ENCODE measurements at regions not wholly inside any gene's neighbourhood (a gene's known extent, or its start where the extent isn't known, plus 50 kb on each side); places are given as distances from the start of the nearest gene placed in this dataset.

GRCh38 chr7:17044861-17045260, 163.1 kb upstream of the AGR3 start:
- H3K4me1 ChIP-seq (ENCODE audit: control insufficient read depth in 1 of 2, insufficient read depth in 2 of 2, low read length in 2 of 2), result no peaks in the 10 kb centered on the region
- TF ChIP-seq YY1 (IDR thresholded peaks at IDR 0.05; ENCODE audit: extremely low read depth, insufficient replicate concordance, low read depth, low read length), result no peak
- no peak for TF ChIP-seq EZH2 (IDR thresholded peaks at IDR 0.05)
- TF ChIP-seq SP1 (IDR thresholded peaks at IDR 0.05; ENCODE audit: low read depth), result no peak
- no peak for TF ChIP-seq JUND (IDR thresholded peaks at IDR 0.05)
- no peak for TF ChIP-seq FOSL1 (IDR thresholded peaks at IDR 0.05; ENCODE audit: low read depth)
- TF ChIP-seq SIN3A (IDR thresholded peaks at IDR 0.05; ENCODE audit: low read depth), result no peak
- no peak for TF ChIP-seq CTCF (IDR thresholded peaks at IDR 0.05 in 2 of 3, conservative IDR thresholded peaks at IDR 0.05 in 1 of 3; ENCODE audit: borderline replicate concordance in 1 of 3, insufficient read depth in 1 of 3, low read depth in 2 of 3, low read length in 2 of 3)
- no peak for TF ChIP-seq CEBPB (IDR thresholded peaks at IDR 0.05; ENCODE audit: low read depth)
- TF ChIP-seq EZH2phosphoT487 (IDR thresholded peaks at IDR 0.05; ENCODE audit: borderline replicate concordance), result no peak
- TF ChIP-seq SRF (IDR thresholded peaks at IDR 0.05; ENCODE audit: low read depth), result no peak
- TF ChIP-seq RAD21 (IDR thresholded peaks at IDR 0.05; ENCODE audit: low read depth), result no peak
- TF ChIP-seq ELF1 (IDR thresholded peaks at IDR 0.05; ENCODE audit: borderline replicate concordance, low read depth), result no peak
- no peak for TF ChIP-seq POLR2AphosphoS5 (IDR thresholded peaks at IDR 0.05; ENCODE audit: low read depth, low read length)
- no peak for TF ChIP-seq CBX3 (IDR thresholded peaks at IDR 0.05; ENCODE audit: low read depth)
- no peak for TF ChIP-seq EGR1 (IDR thresholded peaks at IDR 0.05; ENCODE audit: low read depth)
- TF ChIP-seq ATF3 (IDR thresholded peaks at IDR 0.05), result no peak
- H4K20me1 ChIP-seq (ENCODE audit: insufficient read depth), result no peaks in the 10 kb centered on the region
- no peak overlapping the region for H3K4me3 ChIP-seq (replicated peaks in 1 of 2; ENCODE audit: low read depth in 1 of 2, low read length in 2 of 2)
- no peak overlapping the region for H3K4me2 ChIP-seq (ENCODE audit: low read length)
- no peaks in the 10 kb centered on the region for H3K9me3 ChIP-seq (ENCODE audit: control insufficient read depth in 1 of 2, insufficient read depth in 1 of 2, low read depth in 1 of 2, low read length in 2 of 2)
- no peaks in the 10 kb centered on the region for H3K9me2 ChIP-seq (ENCODE audit: insufficient read depth)
- ChIA-PET CTCF (interaction anchor here (1.0 kb wide), 1 partner anchor 18 kb away, joined by 4 read pairs; no protein-coding TSS in a partner anchor), RAD21 (ENCODE audit: low non-redundant PET in 1 of 2, low total read pairs in 2 of 2, uncharacterized antibody in 2 of 2, unreplicated experiment in 2 of 2) (no interaction called here), POLR2A (no interaction called here)
- DNase-seq (ENCODE audit: low read depth, low spot score), result no peak
- no peak overlapping the region for H3K9ac ChIP-seq (ENCODE audit: low read length)
- H3K27ac ChIP-seq (ENCODE audit: low read depth, low read length), result no peak overlapping the region
- ATAC-seq, result no peak
- H2AFZ ChIP-seq (ENCODE audit: low read depth, low read length, poor library complexity, severe bottlenecking), result no peak overlapping the region
- no peaks in the 10 kb centered on the region for H3K27me3 ChIP-seq (ENCODE audit: insufficient read depth, low read length)
- intact Hi-C loops (cut with micrococcal nuclease), result no loop called here
- H3K36me3 ChIP-seq (ENCODE audit: control insufficient read depth in 1 of 2, insufficient read depth in 2 of 2, low read length in 2 of 2), result no peaks in the 10 kb centered on the region
- BruUV-seq (replicated peaks), result no TSS peak
- no peaks in the 10 kb centered on the region for H3K79me2 ChIP-seq (ENCODE audit: insufficient read depth, low read length)

Data from HCT116 (cell line).